Nucleus accumbens (tissue), 56 donors: ENCODE measurements at regions not wholly inside any gene's neighbourhood (a gene's known extent, or its start where the extent isn't known, plus 50 kb on each side); places are given as distances from the start of the nearest gene placed in this dataset.
A peak's percentile ranks its signal among the peaks of the same experiment; 100 is the strongest.

Experiments used
- DNase-seq, 56 donors: peaks; one replicate each; lab custom pipeline; 2025; lab: John Stamatoyannopoulos, UW

DNA sequence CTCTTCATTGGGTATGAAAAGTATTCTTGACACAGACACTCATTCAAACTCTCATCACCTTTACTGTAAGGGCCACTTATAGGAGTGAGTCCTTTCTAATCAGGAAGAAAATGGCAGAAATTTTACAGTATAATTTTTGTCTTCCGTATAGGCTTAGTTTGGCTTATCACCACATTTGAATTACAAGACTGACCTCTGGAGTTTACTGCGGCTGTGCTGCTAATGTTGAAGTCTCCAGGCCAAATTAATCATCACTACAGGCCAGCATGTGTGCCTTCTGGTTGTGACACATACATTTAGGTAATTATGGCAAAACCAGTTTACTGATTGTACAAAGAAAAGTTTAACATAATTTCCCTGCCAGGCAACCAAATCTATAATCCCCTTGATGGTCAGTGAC is 753.6 kb upstream of the GCFC2 start:
- DNase-seq: no peak

DNA sequence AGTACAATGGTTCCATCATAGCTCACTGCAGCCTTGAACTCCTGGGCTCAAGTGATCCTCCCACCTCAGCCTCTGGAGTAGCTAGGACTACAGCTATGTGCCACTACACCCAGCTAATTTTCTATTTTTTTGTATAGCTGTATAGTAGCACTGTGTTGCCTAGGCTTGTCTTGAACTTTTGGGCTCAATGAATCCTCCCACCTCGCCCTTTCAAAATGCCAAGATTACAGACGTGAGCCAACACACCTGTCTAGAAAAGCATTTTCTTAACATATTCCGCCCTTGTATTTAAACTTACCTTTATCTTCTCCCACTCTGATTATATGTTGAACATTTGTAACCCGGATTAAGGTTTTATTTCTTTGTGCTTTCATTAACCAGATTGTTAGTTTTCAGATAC is 750.7 kb upstream of the GCFC2 start:
- peak in 9 of 56 donors; percentile 1 to 10 (median 4) for DNase-seq

DNA sequence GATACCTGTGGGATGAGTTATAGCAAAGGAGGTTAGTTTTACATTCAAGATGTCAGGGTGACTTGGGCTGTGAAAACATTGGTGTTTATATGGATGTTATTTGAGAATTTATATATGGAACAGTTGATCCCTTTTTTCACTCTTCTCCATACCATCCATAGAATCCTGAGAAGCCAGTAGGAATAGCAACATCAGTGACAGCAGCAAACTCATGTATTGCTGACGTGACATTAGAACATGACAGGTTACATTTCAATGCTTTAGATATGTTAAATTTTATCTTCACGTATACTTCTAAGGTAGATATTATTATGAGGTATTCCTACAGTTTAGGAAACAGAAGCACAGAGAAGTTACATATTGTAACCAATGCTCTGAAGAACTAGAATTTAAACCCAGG is 745.2 kb upstream of the GCFC2 start:
- no peak for DNase-seq

DNA sequence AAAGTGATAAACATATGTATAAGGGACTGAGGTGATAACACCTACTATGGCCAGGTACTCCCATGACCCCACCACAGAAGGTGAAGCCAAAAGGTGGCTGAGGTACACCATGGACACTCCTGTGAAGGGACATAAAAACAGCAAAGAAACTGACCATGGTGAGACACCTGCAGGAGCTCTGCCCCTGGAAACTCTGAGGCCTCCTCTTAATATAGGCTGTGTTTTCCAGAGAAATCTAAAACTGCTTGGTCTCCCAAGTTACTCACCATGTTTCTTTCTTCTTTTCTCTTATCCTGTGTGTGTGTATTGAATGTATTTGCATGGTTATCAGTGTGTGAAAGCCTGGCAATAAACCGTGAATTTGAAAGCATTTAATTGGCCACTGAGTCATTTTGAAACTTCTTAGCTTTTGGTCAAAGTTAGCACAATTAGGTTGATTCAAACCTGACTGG is 739.3 kb upstream of the GCFC2 start:
- no peak for DNase-seq

DNA sequence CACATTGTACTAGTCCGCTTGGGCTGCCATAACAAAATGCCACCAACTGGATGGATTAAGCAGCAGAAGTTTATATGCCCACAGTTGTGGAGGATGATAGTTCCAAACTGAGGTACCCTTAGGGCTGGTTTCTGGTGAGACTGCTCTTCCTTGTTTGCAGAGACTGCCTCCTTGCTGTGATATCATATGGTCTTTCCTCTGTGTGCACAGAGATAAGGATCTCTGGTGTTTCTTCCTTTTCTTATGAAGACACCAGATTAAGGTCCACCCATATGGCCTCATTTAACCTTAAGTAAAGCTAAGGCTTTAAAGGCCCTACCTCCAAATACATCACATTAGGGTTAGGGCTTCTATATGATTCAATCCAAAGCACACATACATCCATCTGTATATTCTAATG is 738.2 kb upstream of the GCFC2 start:
- DNase-seq: no peak

DNA sequence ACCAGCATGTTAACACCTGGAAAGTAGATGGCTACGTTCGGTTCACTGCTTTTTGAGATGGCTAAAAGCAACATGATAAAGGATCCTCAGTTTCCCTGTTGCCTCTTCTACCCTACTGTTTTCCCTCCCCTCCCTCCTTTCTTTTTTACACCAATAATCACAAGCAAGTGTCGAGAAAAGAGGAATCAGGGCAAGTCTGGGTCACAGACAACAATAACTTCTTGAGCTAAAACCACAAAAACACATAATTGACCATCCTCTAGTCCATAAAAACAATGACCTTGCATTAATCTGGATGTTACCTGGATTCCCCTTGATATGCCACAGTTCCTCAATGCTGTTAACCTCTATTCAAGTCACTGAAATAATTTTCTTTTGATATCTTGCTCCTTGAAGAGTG is 736.6 kb upstream of the GCFC2 start:
- DNase-seq: no peak

DNA sequence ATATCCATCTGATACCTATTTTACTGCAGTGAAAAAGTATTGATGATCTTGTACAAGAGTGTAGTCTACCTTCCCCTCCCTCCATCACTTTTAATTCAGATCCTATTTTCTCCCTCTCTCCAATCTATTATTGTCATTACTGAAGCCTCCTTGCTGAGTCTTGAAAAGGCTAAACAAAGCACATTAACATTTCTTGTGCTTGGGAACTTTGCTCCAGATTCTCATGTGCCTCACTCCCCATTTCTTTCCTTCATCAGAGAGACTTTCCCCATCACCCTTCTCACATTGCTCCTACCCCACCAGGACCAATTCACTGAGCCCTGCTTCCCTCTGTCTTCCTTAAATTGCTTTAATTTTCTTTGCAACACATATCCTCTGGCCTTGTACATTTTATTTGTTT is 736.2 kb upstream of the GCFC2 start:
- no peak for DNase-seq

DNA sequence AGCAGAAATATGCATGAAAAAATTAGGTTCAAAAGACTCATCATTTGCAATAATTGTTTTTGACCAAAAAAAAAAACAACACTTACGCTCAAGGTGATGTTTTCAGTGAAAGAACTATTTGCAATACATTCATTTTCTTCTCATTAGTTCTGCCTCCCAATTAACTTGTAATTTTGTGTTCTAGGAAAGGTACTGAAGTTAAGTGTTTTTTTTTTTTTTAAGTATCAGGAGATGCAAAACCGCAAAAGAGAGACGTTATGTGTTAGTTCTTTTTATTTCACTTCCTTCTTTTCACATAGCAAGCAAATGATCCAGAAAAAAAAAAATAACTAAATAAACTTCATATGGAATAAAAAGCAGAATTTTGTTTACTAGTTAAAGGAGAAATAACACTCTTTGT is 735.2 kb upstream of the GCFC2 start:
- no peak for DNase-seq

DNA sequence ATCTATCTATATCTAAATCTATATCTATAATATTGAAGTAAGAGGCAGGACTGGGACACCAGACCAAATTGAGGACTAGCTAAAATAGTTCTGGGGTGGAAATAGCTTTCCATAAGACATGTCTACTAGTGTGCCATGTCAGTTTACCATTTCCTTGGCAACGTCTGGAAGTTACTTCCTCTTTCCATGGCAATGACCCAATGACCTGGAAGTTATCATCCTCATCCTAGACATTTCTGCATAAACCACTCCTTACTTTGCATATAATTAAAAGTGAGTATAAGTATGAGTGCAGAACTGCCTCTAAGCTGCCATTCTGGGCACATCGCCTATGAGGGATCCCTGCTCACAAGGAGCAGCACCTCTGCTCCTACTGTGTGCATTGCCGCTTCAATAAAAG is 734.0 kb upstream of the GCFC2 start:
- no peak for DNase-seq

DNA sequence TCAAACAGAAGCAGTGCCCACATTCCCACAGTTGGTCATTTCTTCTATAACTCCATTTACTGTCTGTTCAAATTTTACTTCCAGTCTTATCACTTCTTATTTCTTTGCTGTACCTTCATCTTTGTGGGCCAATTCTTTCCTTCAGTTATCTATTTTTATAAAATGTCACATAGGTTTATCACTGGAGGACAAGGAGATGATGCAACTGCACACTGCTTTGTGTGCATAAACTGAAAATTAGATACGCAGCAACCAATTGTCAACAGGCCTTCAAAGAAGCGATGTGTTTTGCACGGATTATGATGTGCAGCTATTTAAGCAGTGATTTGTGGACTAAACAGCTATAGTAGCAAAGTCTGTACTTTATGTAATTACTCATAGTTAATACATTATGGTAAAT is 726.8 kb upstream of the GCFC2 start:
- no peak for DNase-seq

DNA sequence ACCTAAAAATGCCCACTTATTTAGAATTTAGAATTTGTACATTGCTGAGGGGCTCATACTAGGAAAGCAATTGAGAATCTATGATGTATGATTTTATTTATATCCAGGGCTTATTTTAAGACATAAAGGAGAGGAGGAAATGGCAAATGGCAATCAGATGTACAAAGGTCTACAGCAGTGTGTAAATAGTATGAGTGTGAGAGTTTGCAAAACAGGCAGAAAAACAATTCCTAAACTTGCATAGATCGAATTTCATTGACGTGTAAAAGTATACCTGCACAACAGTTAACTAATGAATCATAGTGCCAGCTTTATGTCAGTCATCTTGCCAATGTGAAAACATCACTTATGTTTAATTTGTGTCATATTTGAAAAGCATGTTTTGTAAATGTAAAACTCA is 718.7 kb upstream of the GCFC2 start:
- no peak for DNase-seq

DNA sequence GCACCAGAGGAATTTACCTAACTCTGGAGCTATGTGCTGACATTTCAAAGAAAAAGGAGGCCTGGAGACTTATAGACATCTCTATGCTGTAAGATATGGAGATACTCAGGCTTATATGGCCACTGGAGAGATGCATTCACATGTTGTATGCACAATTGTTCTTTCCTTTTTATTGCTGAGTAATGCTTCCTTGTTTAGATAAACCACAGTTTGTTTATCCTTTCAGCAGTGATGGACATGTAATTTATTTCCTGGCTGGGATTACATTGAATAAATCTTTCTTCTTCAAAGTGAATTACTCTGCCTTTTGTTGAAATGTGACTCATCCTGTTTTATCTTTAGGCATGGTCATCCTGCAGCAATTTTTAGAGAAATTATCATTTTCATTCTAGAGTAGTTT is 716.7 kb upstream of the GCFC2 start:
- no peak for DNase-seq

DNA sequence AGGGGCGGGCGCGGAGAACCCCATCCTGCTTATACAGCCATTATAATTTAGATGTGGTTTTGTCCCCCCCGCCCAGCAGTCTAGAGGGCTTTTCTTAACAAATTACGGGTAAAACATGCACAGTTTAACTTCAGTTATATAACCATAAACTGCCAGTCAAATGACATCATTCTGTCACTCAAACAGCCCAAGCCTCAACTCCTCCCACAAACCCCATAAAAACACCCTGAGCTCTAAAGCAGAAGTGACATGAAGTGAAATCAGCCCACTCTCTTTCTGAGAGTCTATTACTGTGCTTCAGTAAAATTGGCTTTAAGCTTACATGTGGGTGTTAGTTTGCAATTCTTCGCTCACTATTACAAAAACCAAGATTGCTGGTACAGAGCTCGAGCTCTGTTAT is 705.1 kb upstream of the GCFC2 start:
- peak in 14 of 56 donors; percentile 2 to 52 (median 20) for DNase-seq

DNA sequence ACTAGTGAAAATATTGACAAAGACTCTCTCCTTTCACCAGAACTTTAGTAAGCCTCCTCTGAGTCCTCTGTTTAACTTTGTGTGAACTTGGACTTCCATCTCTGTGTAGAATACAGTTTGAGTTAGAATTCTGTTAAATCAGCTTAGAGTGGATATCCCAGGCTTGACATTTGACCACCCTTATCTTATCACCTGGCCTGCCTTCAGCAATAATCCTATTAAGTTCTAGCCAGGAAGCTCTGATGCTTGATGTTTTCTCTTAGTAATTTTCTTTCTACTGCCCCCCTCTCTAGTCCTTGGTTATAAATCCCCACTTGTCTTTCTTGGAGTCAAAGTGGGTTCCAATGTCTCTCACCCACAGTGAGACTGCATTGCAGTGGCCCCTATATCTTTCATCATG is 702.7 kb upstream of the GCFC2 start:
- DNase-seq: no peak

DNA sequence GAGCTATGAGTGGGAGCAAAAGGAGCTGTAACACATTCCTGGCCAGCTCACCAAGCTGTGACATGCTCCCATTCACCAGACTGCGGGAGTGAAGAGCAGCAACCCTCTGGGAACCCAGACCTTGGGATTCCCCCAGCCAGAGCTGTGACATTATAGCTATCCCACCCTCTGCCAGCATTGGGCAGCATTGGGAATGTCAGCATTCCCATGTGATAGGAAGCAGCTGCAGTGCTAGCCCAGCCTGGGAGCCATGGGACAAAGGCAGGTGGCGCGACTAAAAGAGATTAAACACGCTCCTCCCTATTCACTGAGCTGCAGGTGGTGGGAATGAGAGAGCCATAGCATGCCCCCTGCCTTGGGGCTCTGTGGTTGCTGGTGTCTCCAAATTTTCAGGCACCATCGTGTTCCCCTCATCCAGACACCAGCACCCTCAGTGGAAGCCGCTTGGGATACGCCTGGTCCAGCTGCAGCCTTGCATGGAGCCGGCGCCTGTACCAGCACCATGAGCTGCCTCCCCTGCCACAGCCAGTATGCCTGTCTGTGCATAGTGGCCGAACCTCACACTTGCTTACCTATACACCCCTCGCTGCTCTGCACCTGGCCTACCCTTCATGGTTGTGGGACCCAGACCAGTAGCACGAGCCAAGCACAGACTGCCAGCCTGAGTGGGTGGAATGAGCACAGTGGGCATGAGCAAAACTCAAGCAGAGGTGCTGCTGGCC is 695.6 kb upstream of the GCFC2 start:
- DNase-seq: no peak

DNA sequence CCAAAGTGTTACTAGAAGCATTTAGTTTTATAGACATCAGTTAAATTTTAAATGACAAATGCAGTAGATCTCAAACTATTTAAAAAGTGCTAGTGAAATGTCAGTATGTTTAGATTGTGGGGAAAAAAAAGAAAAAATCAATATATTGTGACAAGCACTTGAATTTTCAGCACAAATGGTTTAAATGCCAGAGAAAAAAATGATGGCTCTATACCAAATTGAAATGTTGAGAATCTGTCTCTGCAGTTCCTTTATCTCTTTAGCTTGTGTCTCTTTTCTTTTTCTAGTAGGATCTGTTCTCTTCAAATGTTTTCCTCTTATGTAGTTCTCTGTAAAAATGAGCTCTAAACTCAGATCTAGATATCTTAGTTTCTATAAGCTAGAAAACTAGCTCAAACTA is 682.6 kb upstream of the GCFC2 start:
- DNase-seq: no peak

DNA sequence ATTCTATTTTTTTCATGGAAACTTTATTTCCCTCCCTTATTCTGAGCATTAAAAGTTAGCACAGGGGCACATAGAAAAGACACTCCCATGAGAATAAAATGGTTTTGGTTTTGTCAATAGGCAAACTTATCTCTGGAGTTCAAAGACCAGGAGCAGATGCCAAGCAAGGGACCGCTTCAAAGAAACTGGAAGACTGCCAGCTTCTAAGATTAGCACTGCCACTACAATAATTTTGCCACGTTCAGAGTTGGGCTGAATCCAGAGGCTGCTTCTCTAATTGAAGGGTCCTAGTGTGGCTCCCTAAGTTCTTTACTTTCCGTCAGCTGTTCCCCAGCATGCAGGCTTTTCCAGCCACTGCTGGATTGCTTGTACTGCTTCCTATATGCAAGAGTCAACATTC is 681.0 kb upstream of the GCFC2 start:
- DNase-seq: no peak

DNA sequence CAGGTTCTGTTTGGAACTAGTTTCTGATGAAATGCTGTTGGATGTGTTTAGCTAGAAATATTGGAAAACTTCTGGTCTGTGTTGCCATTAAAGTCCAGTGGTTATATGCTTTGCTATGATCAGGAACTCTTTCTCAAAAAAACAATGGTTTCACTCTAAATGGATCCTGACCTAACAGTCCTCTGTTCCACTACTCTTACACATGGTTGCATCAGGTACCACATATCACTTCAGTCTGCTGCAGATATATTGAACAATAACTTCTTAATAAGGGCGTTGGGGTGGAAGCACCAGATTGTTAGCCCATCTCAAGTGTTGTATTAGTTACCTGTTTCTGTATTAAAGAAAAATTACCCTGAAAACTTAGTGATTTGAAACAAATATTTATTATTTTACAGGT is 676.6 kb upstream of the GCFC2 start:
- DNase-seq: no peak

DNA sequence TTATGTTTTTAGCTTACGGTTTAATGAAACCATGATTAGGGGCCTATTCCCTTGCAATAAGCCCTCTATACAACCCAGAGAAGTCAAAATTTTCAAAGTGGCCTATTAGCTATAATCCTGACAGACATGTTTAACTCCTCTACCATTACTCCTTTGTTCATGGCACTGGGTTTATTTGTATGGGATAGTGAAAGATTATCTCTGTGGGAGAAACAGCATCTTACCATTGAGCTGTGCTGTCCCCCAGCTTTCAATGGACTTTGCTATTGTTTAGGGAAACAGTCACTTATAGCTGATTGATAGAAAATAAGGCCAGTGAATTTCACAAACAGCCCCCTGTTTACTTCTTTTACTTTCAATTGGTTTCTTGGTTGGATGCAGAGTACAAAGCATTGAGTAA is 675.2 kb upstream of the GCFC2 start:
- DNase-seq: no peak

DNA sequence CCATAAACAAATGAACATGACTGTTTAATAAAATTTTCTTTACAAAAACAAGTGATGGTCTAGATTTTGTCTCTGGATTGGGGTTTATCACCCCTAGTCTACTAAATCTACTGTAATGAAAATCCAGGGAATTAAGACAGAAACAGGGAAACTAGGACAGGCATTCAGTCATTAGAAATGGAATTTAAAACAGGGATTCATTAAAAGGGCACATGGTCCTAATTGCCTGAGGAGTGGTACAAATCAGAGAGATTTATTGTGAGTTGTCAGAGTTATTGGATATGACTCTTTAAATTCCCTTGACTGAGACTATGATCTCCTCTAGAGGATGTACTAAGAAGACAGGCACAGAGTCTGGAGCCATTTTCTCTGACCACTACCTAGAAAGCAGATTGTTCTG is 670.9 kb upstream of the GCFC2 start:
- no peak for DNase-seq

DNA sequence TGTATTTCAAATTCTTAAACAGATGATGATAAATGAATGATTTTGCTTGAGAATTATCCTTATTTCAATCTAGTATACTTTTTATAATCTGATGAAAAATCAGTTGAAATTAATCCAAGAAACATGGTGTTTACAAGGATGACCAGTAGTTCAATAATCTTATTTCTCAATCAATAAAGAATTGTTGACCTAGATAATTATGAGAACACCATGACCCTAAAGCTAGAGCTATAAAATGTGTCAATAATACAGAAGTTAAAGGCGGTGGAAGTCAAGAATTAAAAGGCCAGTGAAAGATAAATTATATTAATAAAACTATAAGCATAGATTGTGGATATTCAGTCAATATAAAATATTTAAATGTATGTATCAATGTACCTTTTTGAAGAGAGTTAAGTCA is 667.4 kb upstream of the GCFC2 start:
- no peak for DNase-seq

DNA sequence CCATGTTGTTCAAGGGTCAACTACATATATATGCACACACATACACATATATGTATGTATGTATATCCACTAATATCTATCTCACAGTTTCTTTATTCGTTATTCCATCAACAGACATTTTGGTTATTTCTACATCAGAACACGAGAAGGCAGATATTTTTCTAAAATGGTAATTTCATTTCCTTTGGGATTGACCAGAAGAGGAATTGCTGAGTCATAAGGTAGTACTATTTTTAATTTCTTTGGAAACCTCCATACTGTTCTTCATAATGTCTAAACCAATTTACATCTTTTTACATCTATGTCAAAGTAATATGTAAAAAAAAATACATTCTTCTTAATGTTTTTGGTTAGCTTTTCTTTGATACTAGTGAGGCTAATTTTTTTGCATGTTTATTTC is 630.7 kb upstream of the GCFC2 start:
- DNase-seq: no peak

DNA sequence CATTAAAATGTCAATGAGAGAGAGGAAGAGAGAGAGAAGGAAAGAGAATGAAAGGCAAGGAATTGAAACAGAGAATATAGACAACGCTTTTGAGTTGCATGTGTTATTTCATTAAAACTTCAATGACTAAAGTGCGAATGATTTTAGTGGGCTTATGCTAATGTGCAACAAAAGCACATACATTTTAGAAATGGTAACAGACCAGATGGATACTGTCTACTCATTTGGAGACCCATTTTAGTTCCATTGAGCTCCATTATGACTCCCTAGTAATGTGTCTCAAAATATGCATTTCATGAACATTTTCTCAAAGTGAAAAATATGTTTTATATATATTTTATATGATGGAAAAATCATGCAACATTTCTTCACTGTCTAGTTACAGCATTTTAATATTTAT is 622.2 kb upstream of the GCFC2 start:
- no peak for DNase-seq
